Gastroesophageal sphincter (tissue), 4 donors: ENCODE measurements at regions not wholly inside any gene's neighbourhood (a gene's known extent, or its start where the extent isn't known, plus 50 kb on each side); places are given as distances from the start of the nearest gene placed in this dataset.

Source experiments
- ATAC-seq: fragments of 150-250 bp; one replicate; pipeline ENCODE4 v1.9.1; 2016; ENCODE audit warnings: mild to moderate bottlenecking, moderate library complexity
- H3K27ac ChIP-seq, 4 donors: fragments of 200-600 bp; sonication (generic) in 3 of 4; 1 replicate in 3 of 4; 2 replicates in 1 of 4; pipeline ENCODE4 v1.5.1; 2016 to 2019
- H3K27me3 ChIP-seq: fragments of 200-600 bp; sonication (generic); one replicate; pipeline ENCODE4 v1.5.1; 2019
- H3K36me3 ChIP-seq, 2 donors: fragments of 200-600 bp; sonication (generic); one replicate each; pipeline ENCODE4 v1.5.1; 2019; ENCODE audit warnings: control low read depth in 1 of 2
- H3K4me1 ChIP-seq, 3 donors: fragments of 200-600 bp; sonication (generic); 1 replicate in 2 of 3; 2 replicates in 1 of 3; pipeline ENCODE4 v1.5.1; 2016 to 2019; ENCODE audit warnings: control low read depth in 2 of 3
- H3K4me3 ChIP-seq, 2 donors: fragments of 200-600 bp; sonication (generic); one replicate each; pipeline ENCODE4 v1.5.1; 2019; ENCODE audit warnings: mild to moderate bottlenecking in 1 of 2, moderate library complexity in 1 of 2
- H3K9me3 ChIP-seq, 3 donors: fragments of 200-600 bp; sonication (generic); one replicate each; pipeline ENCODE4 v1.5.1; 2017 to 2019; ENCODE audit warnings: control low read depth in 2 of 3
- CTCF ChIP-seq, 4 experiments: fragments of 200-600 bp in 2 of 4; fragments of 450-650 bp in 2 of 4; sonication (generic) in 1 of 4; IDR thresholded peaks; one replicate each; pipeline ENCODE4 v1.5.1; 2017 to 2019; ENCODE audit warnings: antibody characterized with exemption in 4 of 4, mild to moderate bottlenecking in 2 of 4, moderate library complexity in 2 of 4
- EP300 ChIP-seq: sonication (generic); formaldehyde crosslinking; IDR thresholded peaks from one replicate; pipeline ENCODE4 v1.6.1; 2017; ENCODE audit warnings: antibody characterized with exemption, mild to moderate bottlenecking
- POLR2A ChIP-seq, 2 donors: fragments of 450-650 bp; IDR thresholded peaks; one replicate each; pipeline ENCODE4 v1.6.1; 2017; ENCODE audit warnings: antibody characterized with exemption in 2 of 2, mild to moderate bottlenecking in 2 of 2, moderate library complexity in 1 of 2
- POLR2AphosphoS5 ChIP-seq: sonication (generic); formaldehyde crosslinking; IDR thresholded peaks from one replicate; pipeline ENCODE4 v1.6.1; 2017; ENCODE audit warnings: antibody characterized with exemption
- WGBS, 2 donors: methylation state at CpG; one replicate each; pipeline ENCODE4 v1.1.5; 2018; ENCODE audit warnings: low coverage in 1 of 2; 5-methylcytosine and 5-hydroxymethylcytosine counted together

- Histone ChIP-seq H3K27ac (no peak overlapping the region), H3K27me3 (no peaks in the 10 kb centered on the region), H3K9me3 (no peaks in the 10 kb centered on the region), H3K4me3 (no peak overlapping the region), H3K4me1 (peaks cover 0 to 14% (median 0%) of the 10 kb centered on the region in 3 donors), H3K36me3 (no peaks in the 10 kb centered on the region)
- TF ChIP-seq POLR2A (IDR thresholded peaks at IDR 0.05) (no peak), CTCF (IDR thresholded peaks at IDR 0.05) (no peak), POLR2AphosphoS5 (no peak), EP300 (no peak)
- ATAC-seq = no peak
- 81 to 90% methylated on average over 2 of the region's 2 CpGs for WGBS, 2 donors
These were observed 228.1 kb upstream of the MEOX2 start for GRCh38 chr7:15914611-15915010.

- no peaks in the 10 kb centered on the region for H3K9me3 ChIP-seq
- no peaks in the 10 kb centered on the region for H3K27me3 ChIP-seq
- H3K4me3 ChIP-seq = no peak overlapping the region
- ATAC-seq = no peak
- H3K36me3 ChIP-seq = no peaks in the 10 kb centered on the region
- no peak overlapping the region for H3K27ac ChIP-seq
- WGBS, 2 donors = 78 to 80% methylated on average over 1 of the region's 1 CpG
- TF ChIP-seq CTCF (IDR thresholded peaks at IDR 0.05) (no peak), POLR2AphosphoS5 (no peak), EP300 (no peak), POLR2A (IDR thresholded peaks at IDR 0.05) (no peak)
- no peaks in the 10 kb centered on the region for H3K4me1 ChIP-seq
These were observed 220.0 kb upstream of the MEOX2 start for GRCh38 chr7:15906436-15906835.

GRCh38 chr7:15905251-15906040 lies 219.0 kb upstream of the MEOX2 start:
- no peak for ATAC-seq
- H3K9me3 ChIP-seq = no peaks in the 10 kb centered on the region
- WGBS, 2 donors = 82 to 89% methylated on average over 6 to 8 of the region's 8 CpGs

GRCh38 chr7:15891151-15891881 lies 204.8 kb upstream of the MEOX2 start:
- no peak for ATAC-seq
- Histone ChIP-seq H3K4me3 (no peak overlapping the region), H3K4me1 (peaks cover 0 to 3% (median 0%) of the 10 kb centered on the region in 3 donors), H3K27ac (no peak overlapping the region), H3K9me3 (no peaks in the 10 kb centered on the region), H3K27me3 (no peaks in the 10 kb centered on the region), H3K36me3 (no peaks in the 10 kb centered on the region)
- TF ChIP-seq EP300 = no peak
- no peak for TF ChIP-seq POLR2AphosphoS5
- no peak for TF ChIP-seq POLR2A (IDR thresholded peaks at IDR 0.05)
- TF ChIP-seq CTCF (IDR thresholded peaks at IDR 0.05) = no peak

More at GRCh38 chr7:15905251-15906040, 219.0 kb upstream of the MEOX2 start:
- H3K4me3 ChIP-seq = no peak overlapping the region
- H3K27me3 ChIP-seq = no peaks in the 10 kb centered on the region
- no peaks in the 10 kb centered on the region for H3K36me3 ChIP-seq
- no peak for TF ChIP-seq CTCF (IDR thresholded peaks at IDR 0.05)
- no peak for TF ChIP-seq POLR2A (IDR thresholded peaks at IDR 0.05)
- no peak for TF ChIP-seq POLR2AphosphoS5
- TF ChIP-seq EP300 = no peak
- H3K4me1 ChIP-seq = no peaks in the 10 kb centered on the region
- H3K27ac ChIP-seq = no peak overlapping the region
